HUES64 (cell line): ENCODE measurements at regions not wholly inside any gene's neighbourhood (a gene's known extent, or its start where the extent isn't known, plus 50 kb on each side); places are given as distances from the start of the nearest gene placed in this dataset.

Experiments
- H3K27ac ChIP-seq: 2 replicates; pipeline ENCODE4 v1.7.0; 2013; ENCODE audit warnings: low read depth, low read length, inconsistent platforms
- H3K27me3 ChIP-seq: 2 replicates; pipeline ENCODE4 v1.6.1; 2013; ENCODE audit warnings: mild to moderate bottlenecking, low read length; ENCODE audit not compliant: insufficient read depth
- H3K36me3 ChIP-seq: 2 replicates; pipeline ENCODE4 v1.6.1; 2013; ENCODE audit warnings: mild to moderate bottlenecking, low read length; ENCODE audit not compliant: insufficient read depth
- H3K4me1 ChIP-seq: 2 replicates; pipeline ENCODE4 v1.6.1; 2013; ENCODE audit warnings: mild to moderate bottlenecking, low read length, moderate library complexity; ENCODE audit not compliant: insufficient read depth
- H3K4me3 ChIP-seq: 2 replicates; pipeline ENCODE4 v1.5.1; 2013; ENCODE audit warnings: mild to moderate bottlenecking, low read length, moderate library complexity
- H3K9ac ChIP-seq: 2 replicates; pipeline ENCODE4 v1.6.1; 2013; ENCODE audit warnings: mild to moderate bottlenecking, low read depth, low read length
- H3K9me3 ChIP-seq: 2 replicates; pipeline ENCODE4 v1.6.1; 2013; ENCODE audit warnings: low read depth, low read length; ENCODE audit not compliant: insufficient read depth
- WGBS: fragments of 150-250, 120-280 bp; methylation state at CpG from one replicate; pipeline ENCODE4 v1.1.7; 2013; ENCODE audit warnings: missing lambda C conversion rate; 5-methylcytosine and 5-hydroxymethylcytosine counted together

DNA sequence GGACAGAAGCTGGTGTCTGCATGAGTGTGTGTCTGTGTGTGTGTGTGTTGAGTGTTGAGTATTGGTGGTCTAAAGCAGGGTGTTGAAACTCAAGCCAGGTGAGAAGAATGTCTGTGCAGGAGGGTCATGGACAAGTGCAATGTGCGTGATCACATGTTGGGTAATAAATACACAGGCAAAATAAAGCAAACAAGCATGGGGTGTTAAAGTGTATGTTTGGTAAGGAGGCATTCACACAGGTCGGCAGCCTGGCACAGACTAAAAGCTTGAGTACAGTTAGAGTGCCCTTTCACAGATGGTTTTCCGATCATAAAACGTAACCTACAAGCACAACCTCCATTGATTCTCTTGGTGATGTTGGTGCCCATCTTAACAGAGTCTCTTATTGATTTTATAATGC lies 476.9 kb upstream of the KLHL1 start:
- H3K4me3 ChIP-seq: no peak overlapping the region
- 93% methylated on average over 4 of the region's 4 CpGs for WGBS
- no peaks in the 10 kb centered on the region for H3K36me3 ChIP-seq
- H3K27me3 ChIP-seq: no peaks in the 10 kb centered on the region
- no peaks in the 10 kb centered on the region for H3K9me3 ChIP-seq
- no peaks in the 10 kb centered on the region for H3K4me1 ChIP-seq
- no peak overlapping the region for H3K9ac ChIP-seq
- H3K27ac ChIP-seq: no peak overlapping the region

DNA sequence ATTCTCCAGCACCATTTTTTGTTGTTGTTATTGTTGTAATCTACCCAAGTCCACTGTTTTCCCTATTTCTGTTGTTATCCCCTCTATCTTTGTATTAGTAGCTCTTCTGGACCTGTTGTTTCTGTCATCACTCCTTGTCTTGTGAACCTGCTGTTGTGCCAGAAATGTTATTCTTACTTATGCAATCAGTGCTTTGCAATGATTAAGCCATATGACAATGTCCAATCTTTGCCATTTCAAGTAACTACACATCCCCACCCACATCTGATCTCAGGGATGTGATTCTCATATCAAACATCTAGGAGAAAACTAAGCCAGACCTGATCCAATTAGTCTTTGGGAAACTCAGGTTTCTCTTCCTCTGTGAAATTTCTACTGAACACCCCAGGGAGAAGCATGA lies 472.6 kb upstream of the KLHL1 start:
- Histone ChIP-seq H3K4me1 (no peaks in the 10 kb centered on the region), H3K9me3 (no peaks in the 10 kb centered on the region), H3K36me3 (no peaks in the 10 kb centered on the region), H3K9ac (no peak overlapping the region), H3K4me3 (no peak overlapping the region), H3K27ac (no peak overlapping the region), H3K27me3 (no peaks in the 10 kb centered on the region)

DNA sequence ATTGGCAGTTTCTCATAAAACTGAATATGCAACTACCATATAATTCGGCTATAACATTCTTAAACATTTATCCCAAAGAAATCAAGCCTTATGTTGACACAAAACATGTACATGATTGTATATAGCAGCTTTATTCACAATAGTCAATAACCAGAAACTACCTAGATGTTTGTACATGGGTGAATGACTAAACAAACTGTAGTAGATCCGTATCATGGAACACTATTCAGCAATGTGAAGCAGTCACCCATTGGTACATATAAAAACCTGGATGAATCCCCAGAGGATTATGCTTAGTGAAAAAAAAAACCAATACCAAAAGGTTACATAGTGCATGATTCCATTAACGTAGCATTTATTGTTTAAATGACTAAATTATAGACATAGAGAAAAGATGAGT lies 471.7 kb upstream of the KLHL1 start:
- WGBS: 100% methylated on average over 1 of the region's 3 CpGs
- Histone ChIP-seq H3K27me3 (no peaks in the 10 kb centered on the region), H3K9me3 (no peaks in the 10 kb centered on the region), H3K27ac (no peak overlapping the region), H3K4me3 (no peak overlapping the region), H3K36me3 (no peaks in the 10 kb centered on the region), H3K4me1 (no peaks in the 10 kb centered on the region), H3K9ac (no peak overlapping the region)

DNA sequence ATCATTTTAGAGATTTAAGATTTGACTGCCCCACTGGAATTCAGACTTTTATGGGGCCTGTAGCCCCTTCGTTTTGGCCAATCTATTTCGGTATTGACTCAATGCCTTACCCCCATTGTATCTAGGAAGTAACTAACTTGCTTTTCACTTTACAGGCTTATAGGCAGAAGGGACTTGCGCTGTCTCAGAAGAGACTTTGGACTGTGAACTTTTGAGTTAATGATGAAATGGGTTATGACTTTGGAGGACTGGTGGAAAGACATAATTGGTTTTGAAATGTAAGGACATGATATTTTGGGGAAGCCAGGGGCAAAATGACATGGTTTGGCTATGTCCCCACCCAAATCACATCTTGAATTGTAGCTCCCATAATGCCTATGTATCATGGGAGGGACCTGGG lies 463.0 kb upstream of the KLHL1 start:
- H3K9me3 ChIP-seq: no peaks in the 10 kb centered on the region
- no peak overlapping the region for H3K9ac ChIP-seq
- WGBS: 97% methylated on average over 3 of the region's 3 CpGs
- no peaks in the 10 kb centered on the region for H3K36me3 ChIP-seq
- no peaks in the 10 kb centered on the region for H3K27me3 ChIP-seq
- H3K27ac ChIP-seq: no peak overlapping the region
- no peaks in the 10 kb centered on the region for H3K4me1 ChIP-seq
- no peak overlapping the region for H3K4me3 ChIP-seq

GRCh38 chr13:70568571-70568970 lies 460.3 kb upstream of the KLHL1 start:
- no peaks in the 10 kb centered on the region for H3K27me3 ChIP-seq
- H3K36me3 ChIP-seq: no peaks in the 10 kb centered on the region
- no peaks in the 10 kb centered on the region for H3K4me1 ChIP-seq
- no peak overlapping the region for H3K4me3 ChIP-seq
- H3K9me3 ChIP-seq: no peaks in the 10 kb centered on the region
- H3K9ac ChIP-seq: no peak overlapping the region
- H3K27ac ChIP-seq: no peak overlapping the region
- no CpG with 5 or more reads among the region's 1 CpG for WGBS

DNA sequence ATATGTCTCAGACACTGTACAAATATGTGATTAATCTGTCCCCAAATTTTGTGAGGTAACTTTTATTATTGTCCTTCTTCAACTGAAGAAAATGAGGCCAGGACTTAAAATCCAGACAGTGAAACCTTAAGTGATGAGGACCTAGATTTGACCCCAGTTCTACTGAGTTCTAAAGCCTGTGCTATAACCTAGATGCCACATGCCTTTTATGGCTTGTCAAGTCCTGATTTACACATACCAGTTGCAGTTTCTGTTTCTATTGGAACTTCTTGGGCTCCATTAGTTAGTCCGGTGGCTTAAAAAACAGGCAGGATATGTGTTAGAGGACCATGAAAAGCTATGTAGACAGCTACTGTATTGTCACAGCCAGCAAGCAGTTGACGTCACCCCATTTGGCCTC lies 436.5 kb upstream of the KLHL1 start:
- no peaks in the 10 kb centered on the region for H3K9me3 ChIP-seq
- no peak overlapping the region for H3K4me3 ChIP-seq
- H3K36me3 ChIP-seq: no peaks in the 10 kb centered on the region
- no peak overlapping the region for H3K9ac ChIP-seq
- no peaks in the 10 kb centered on the region for H3K27me3 ChIP-seq
- WGBS: 95% methylated on average over 2 of the region's 2 CpGs
- no peak overlapping the region for H3K27ac ChIP-seq
- H3K4me1 ChIP-seq: no peaks in the 10 kb centered on the region

- Histone ChIP-seq H3K27me3 (no peaks in the 10 kb centered on the region), H3K4me1 (no peaks in the 10 kb centered on the region), H3K36me3 (no peaks in the 10 kb centered on the region), H3K9me3 (no peaks in the 10 kb centered on the region), H3K9ac (no peak overlapping the region), H3K4me3 (no peak overlapping the region), H3K27ac (no peak overlapping the region)
- WGBS: 100% methylated on average over 2 of the region's 4 CpGs
These were observed 433.2 kb upstream of the KLHL1 start for GRCh38 chr13:70541451-70541850.

- no peaks in the 10 kb centered on the region for H3K36me3 ChIP-seq
- H3K27ac ChIP-seq: no peak overlapping the region
- peaks cover 6% of the 10 kb centered on the region; the same call in 1 of the 2 replicates for H3K4me1 ChIP-seq
- H3K4me3 ChIP-seq: no peak overlapping the region
- 95% methylated on average over 3 of the region's 3 CpGs for WGBS
- no peaks in the 10 kb centered on the region for H3K9me3 ChIP-seq
- H3K27me3 ChIP-seq: no peaks in the 10 kb centered on the region
- no peak overlapping the region for H3K9ac ChIP-seq
These were observed 426.2 kb upstream of the KLHL1 start for GRCh38 chr13:70534466-70534865.

- 95% methylated on average over 2 of the region's 2 CpGs for WGBS
- Histone ChIP-seq H3K27me3 (no peaks in the 10 kb centered on the region), H3K4me1 (no peaks in the 10 kb centered on the region), H3K36me3 (no peaks in the 10 kb centered on the region), H3K4me3 (no peak overlapping the region), H3K9me3 (no peaks in the 10 kb centered on the region), H3K27ac (no peak overlapping the region), H3K9ac (no peak overlapping the region)
These were observed 421.4 kb upstream of the KLHL1 start for GRCh38 chr13:70529652-70530051.

GRCh38 chr13:70527599-70527998 lies 419.3 kb upstream of the KLHL1 start:
- 92% methylated on average over 5 of the region's 5 CpGs for WGBS
- Histone ChIP-seq H3K27ac (no peak overlapping the region), H3K36me3 (no peaks in the 10 kb centered on the region), H3K9ac (no peak overlapping the region), H3K27me3 (no peaks in the 10 kb centered on the region), H3K4me1 (no peaks in the 10 kb centered on the region), H3K9me3 (no peaks in the 10 kb centered on the region), H3K4me3 (no peak overlapping the region)

- Histone ChIP-seq H3K4me1 (no peaks in the 10 kb centered on the region), H3K9ac (no peak overlapping the region), H3K9me3 (no peaks in the 10 kb centered on the region), H3K27me3 (no peaks in the 10 kb centered on the region), H3K36me3 (no peaks in the 10 kb centered on the region), H3K27ac (no peak overlapping the region), H3K4me3 (no peak overlapping the region)
- WGBS: 96% methylated on average over 2 of the region's 2 CpGs
These were observed 415.4 kb upstream of the KLHL1 start for GRCh38 chr13:70523622-70524021.

DNA sequence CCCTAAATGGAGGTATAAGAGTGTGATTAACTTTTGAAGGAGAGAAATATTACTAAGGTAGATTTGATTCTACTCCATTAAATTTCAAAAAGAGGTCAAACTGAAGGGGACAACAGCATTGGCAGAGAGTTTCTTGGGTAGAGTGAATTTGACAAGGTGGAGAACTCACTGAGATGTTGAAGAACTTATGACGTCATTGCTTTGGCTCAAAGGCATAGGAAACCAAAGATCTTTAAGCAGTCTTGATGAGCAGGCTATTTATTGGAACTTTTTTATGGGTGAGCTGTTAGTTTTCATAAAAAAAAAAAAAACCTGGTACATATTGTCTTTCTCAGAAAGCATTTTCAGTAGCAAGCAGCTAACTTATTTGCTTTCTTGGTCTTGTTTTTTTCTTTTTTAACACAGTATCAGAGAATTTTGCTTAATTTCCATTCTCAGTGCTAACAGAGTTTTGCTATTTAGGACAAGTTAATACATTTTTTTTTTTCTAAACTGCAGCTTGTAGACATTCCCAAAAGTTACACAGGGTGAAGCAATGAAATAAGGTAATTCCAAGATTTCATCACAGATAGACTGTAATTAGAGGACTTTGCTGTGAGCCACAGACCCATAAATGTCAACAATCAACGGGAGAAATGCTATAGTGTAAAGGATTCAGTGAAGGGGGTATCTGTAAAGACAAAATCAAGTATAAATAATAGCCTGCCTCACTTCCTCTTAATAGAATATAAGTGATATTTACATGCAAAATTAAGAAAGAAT lies 412.2 kb upstream of the KLHL1 start:
- Histone ChIP-seq H3K9ac (no peak overlapping the region), H3K36me3 (no peaks in the 10 kb centered on the region), H3K27ac (no peak overlapping the region), H3K9me3 (no peaks in the 10 kb centered on the region), H3K4me1 (no peaks in the 10 kb centered on the region), H3K4me3 (no peak overlapping the region), H3K27me3 (no peaks in the 10 kb centered on the region)
- whole genome bisulfite sequencing: 87% methylated on average over 1 of the region's 2 CpGs
